ENCODE measurements at regions not wholly inside any gene's neighbourhood (a gene's known extent, or its start where the extent isn't known, plus 50 kb on each side); places are given as distances from the start of the nearest gene placed in this dataset.

- Histone ChIP-seq H3K18ac (ENCODE audit: extremely low read depth, low read length) (no peak overlapping the region), H3K14ac (ENCODE audit: insufficient read length) (no peak overlapping the region), H4K91ac (replicated peaks; ENCODE audit: insufficient read length, low read length) (no peak overlapping the region), H3K4me3 (ENCODE audit: extremely low read depth in 1 of 4, insufficient read depth in 2 of 4, low read depth in 3 of 4, low read length in 4 of 4) (no peak overlapping the region), H3K9me3 (ENCODE audit: insufficient read depth in 2 of 2, low read depth in 1 of 2, low read length in 1 of 2) (peaks cover 0 to 3% of the 10 kb centered on the region in 2 experiments; a peak in 1 of 4 replicates), H3K9ac (replicated peaks in 1 of 4; ENCODE audit: extremely low read depth in 1 of 4, low read depth in 3 of 4, low read length in 3 of 4) (no peak overlapping the region), H3K79me2 (ENCODE audit: control insufficient read depth in 1 of 2, insufficient read depth in 2 of 2, low read length in 2 of 2) (no peaks in the 10 kb centered on the region), H2BK20ac (ENCODE audit: low read length) (no peak overlapping the region), H2BK15ac (ENCODE audit: low read length) (no peak overlapping the region), H3K36me3 (ENCODE audit: control insufficient read depth in 2 of 4, insufficient read depth in 4 of 4, low read length in 3 of 4) (no peaks in the 10 kb centered on the region), H3K23ac (ENCODE audit: insufficient read length) (no peak overlapping the region), H3K4me1 (replicated peaks in 1 of 4; ENCODE audit: control insufficient read depth in 3 of 4, insufficient read depth in 4 of 4, low read length in 3 of 4) (no peaks in the 10 kb centered on the region), H3K56ac (replicated peaks; ENCODE audit: insufficient read length, low read depth, low read length) (no peak overlapping the region), H2AFZ (ENCODE audit: low read length) (no peak overlapping the region), H4K20me1 (replicated peaks in 1 of 2; ENCODE audit: control insufficient read depth in 1 of 2, insufficient read depth in 2 of 2, low read length in 2 of 2) (no peaks in the 10 kb centered on the region), H2BK120ac (replicated peaks; ENCODE audit: low read depth, low read length) (no peak overlapping the region), H4K5ac (ENCODE audit: insufficient read length, low read depth, low read length) (no peak overlapping the region), H3K4me2 (ENCODE audit: insufficient read depth in 1 of 2, low read depth in 2 of 2, low read length in 2 of 2) (no peak overlapping the region), H3K27me3 (replicated peaks in 1 of 4; ENCODE audit: control insufficient read depth in 3 of 4, extremely low read depth in 1 of 4, insufficient read depth in 3 of 4, low read length in 3 of 4) (no peaks in the 10 kb centered on the region), H2BK12ac (ENCODE audit: low read depth, low read length) (no peak overlapping the region), H3K27ac (ENCODE audit: low read depth, low read length) (no peak overlapping the region), H4K8ac (ENCODE audit: extremely low read depth, insufficient read depth, low read length) (no peak overlapping the region), H3K23me2 (ENCODE audit: low read depth, low read length) (no peaks in the 10 kb centered on the region), H2AK5ac (ENCODE audit: low read depth, low read length) (no peak overlapping the region), H3K79me1 (ENCODE audit: low read depth, low read length) (no peaks in the 10 kb centered on the region), H3K4ac (replicated peaks; ENCODE audit: insufficient read length, low read depth, low read length) (no peak overlapping the region), H2BK5ac (ENCODE audit: low read depth, low read length) (no peak overlapping the region)
- TF ChIP-seq PHF8 (conservative IDR thresholded peaks at IDR 0.05; ENCODE audit: low read depth, low read length) (no peak), GTF2F1 (IDR thresholded peaks at IDR 0.05; ENCODE audit: borderline replicate concordance, low read depth, low read length) (no peak), SAP30 (IDR thresholded peaks at IDR 0.05; ENCODE audit: insufficient read depth, insufficient replicate concordance, low read length) (no peak), E2F6 (IDR thresholded peaks at IDR 0.05) (no peak), BACH1 (IDR thresholded peaks at IDR 0.05; ENCODE audit: low read length) (no peak), SIX5 (IDR thresholded peaks at IDR 0.05; ENCODE audit: low read depth, low read length) (no peak), NANOG (IDR thresholded peaks at IDR 0.05; ENCODE audit: insufficient read depth, low read depth, low read length, poor library complexity, severe bottlenecking) (no peak)
- TF ChIP-seq, protein P1, sequence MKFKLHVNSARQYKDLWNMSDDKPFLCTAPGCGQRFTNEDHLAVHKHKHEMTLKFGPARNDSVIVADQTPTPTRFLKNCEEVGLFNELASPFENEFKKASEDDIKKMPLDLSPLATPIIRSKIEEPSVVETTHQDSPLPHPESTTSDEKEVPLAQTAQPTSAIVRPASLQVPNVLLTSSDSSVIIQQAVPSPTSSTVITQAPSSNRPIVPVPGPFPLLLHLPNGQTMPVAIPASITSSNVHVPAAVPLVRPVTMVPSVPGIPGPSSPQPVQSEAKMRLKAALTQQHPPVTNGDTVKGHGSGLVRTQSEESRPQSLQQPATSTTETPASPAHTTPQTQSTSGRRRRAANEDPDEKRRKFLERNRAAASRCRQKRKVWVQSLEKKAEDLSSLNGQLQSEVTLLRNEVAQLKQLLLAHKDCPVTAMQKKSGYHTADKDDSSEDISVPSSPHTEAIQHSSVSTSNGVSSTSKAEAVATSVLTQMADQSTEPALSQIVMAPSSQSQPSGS (IDR thresholded peaks at IDR 0.05; ENCODE audit: low read length), result no peak
- POLR2A ChIA-PET (ENCODE audit: partially characterized antibody), result no interaction called here
- DNase-seq (ENCODE audit: low read depth in 1 of 2, low spot score in 2 of 2) (no peak), FAIRE-seq (no peak)
- CTCF ChIA-PET (ENCODE audit: partially characterized antibody), result interaction anchor here (0.6 to 1.5 kb wide), 7 partner anchors 15 to 592 kb away, joined by 3 to 5 read pairs (median 3); no protein-coding TSS in a partner anchor
- WGBS, 2 experiments (ENCODE audit: extremely low coverage in 1 of 2, insufficient coverage in 1 of 2, insufficient read length in 1 of 2, insufficient replicate concordance in 2 of 2, low coverage in 1 of 2, low lambda C conversion rate in 2 of 2, missing lambda C conversion rate in 1 of 2), result 90% methylated on average over 2 of the region's 2 CpGs; no CpG with 5 or more reads in 1 of the 2 experiments
These were observed 756.7 kb upstream of the RGMB start for GRCh38 chr5:98016771-98017170.

All from H1 (cell line).